ENCODE measurements at regions not wholly inside any gene's neighbourhood (a gene's known extent, or its start where the extent isn't known, plus 50 kb on each side); places are given as distances from the start of the nearest gene placed in this dataset.

DNA sequence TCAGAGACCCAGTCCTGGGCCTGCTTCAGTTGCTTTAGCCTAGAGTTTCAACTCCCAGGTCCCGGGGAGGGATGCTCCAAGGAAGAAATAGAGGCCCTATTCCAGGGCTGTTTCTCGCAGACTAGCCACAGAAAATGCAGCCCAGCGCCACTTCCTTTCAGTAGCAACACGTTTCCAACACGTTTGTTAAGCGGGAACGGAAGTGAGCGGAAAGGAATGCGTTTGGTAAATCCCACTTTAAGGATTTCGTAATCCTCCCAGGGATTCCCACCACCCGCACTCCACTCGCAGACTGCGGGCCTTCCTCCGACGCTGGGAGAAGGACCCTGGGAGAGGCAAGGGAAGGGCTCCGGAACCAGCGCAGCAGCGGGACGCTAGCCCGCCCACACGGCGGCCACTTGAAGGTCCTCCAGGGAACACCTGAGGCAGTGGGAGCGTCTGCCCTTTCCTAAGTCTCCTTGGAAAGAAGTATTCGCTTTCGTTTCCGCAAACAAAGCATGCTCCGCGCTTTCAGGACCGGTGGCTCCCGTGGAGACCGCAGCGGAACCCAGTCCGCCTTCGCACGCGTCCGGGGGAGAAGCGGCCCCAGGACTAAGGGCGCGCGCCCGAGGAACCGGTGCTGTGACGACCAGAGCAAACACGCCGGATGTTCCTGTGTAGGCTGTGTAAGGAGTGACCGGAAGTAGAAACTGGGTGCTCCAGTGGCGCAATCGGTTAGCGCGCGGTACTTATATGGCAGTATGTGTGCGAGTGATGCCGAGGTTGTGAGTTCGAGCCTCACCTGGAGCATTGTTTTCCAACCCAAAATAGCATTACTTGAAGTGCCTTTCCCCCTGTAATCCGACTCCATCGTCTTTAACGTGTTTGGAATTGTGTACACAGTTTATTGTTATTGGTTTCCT, 227.6 kb upstream of the PRSS16 start:
- H3K4me3 ChIP-seq: peak overlapping the region; percentile 68 to 78
- peak overlapping the region; percentile 89 to 91 for H3K27ac ChIP-seq
- intact Hi-C loops (cut with DNase I; ENCODE audit: low total_unique reads): no loop called here
- peaks cover 0 to 14% of the 10 kb centered on the region in 2 donors for H3K9me3 ChIP-seq
- H3K27me3 ChIP-seq: no peaks in the 10 kb centered on the region
- peak in 1 of 2 donors; percentile 65 for TF ChIP-seq POLR2A (IDR thresholded peaks at IDR 0.05)
- TF ChIP-seq, protein P1, sequence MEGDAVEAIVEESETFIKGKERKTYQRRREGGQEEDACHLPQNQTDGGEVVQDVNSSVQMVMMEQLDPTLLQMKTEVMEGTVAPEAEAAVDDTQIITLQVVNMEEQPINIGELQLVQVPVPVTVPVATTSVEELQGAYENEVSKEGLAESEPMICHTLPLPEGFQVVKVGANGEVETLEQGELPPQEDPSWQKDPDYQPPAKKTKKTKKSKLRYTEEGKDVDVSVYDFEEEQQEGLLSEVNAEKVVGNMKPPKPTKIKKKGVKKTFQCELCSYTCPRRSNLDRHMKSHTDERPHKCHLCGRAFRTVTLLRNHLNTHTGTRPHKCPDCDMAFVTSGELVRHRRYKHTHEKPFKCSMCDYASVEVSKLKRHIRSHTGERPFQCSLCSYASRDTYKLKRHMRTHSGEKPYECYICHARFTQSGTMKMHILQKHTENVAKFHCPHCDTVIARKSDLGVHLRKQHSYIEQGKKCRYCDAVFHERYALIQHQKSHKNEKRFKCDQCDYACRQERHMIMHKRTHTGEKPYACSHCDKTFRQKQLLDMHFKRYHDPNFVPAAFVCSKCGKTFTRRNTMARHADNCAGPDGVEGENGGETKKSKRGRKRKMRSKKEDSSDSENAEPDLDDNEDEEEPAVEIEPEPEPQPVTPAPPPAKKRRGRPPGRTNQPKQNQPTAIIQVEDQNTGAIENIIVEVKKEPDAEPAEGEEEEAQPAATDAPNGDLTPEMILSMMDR (IDR thresholded peaks at IDR 0.05): no peak
- peak; percentile 85 for DNase-seq
- H3K36me3 ChIP-seq: no peaks in the 10 kb centered on the region
- H3K4me1 ChIP-seq: no peaks in the 10 kb centered on the region

- H3K27me3 ChIP-seq: no peaks in the 10 kb centered on the region
- TF ChIP-seq POLR2A (IDR thresholded peaks at IDR 0.05): no peak
- TF ChIP-seq, protein P1 (IDR thresholded peaks at IDR 0.05): no peak
- peaks cover 0 to 12% of the 10 kb centered on the region in 2 donors for H3K9me3 ChIP-seq
- peak overlapping the region; percentile 89 to 91 for H3K27ac ChIP-seq
- H3K36me3 ChIP-seq: no peaks in the 10 kb centered on the region
- DNase-seq: no peak
- intact Hi-C loops (cut with DNase I; ENCODE audit: low total_unique reads): no loop called here
- peak overlapping the region; percentile 68 to 78 for H3K4me3 ChIP-seq
- no peaks in the 10 kb centered on the region for H3K4me1 ChIP-seq
These were observed 227.0 kb upstream of the PRSS16 start for GRCh38 chr6:27020553-27020880.

GRCh38 chr6:27023664-27024063, 223.8 kb upstream of the PRSS16 start:
- no peak overlapping the region for H3K27ac ChIP-seq
- TF ChIP-seq POLR2A (IDR thresholded peaks at IDR 0.05): no peak
- TF ChIP-seq, protein P1 (IDR thresholded peaks at IDR 0.05): no peak
- no peaks in the 10 kb centered on the region for H3K36me3 ChIP-seq
- H3K4me1 ChIP-seq: no peaks in the 10 kb centered on the region
- no peaks in the 10 kb centered on the region for H3K27me3 ChIP-seq
- H3K4me3 ChIP-seq: no peak overlapping the region
- no peaks in the 10 kb centered on the region for H3K9me3 ChIP-seq
- no peak for DNase-seq
- intact Hi-C loops (cut with DNase I; ENCODE audit: low total_unique reads): no loop called here

- intact Hi-C loops (cut with DNase I; ENCODE audit: low total_unique reads): no loop called here
- H3K4me1 ChIP-seq: no peaks in the 10 kb centered on the region
- TF ChIP-seq, protein P1 (IDR thresholded peaks at IDR 0.05): no peak
- no peak for TF ChIP-seq POLR2A (IDR thresholded peaks at IDR 0.05)
- no peaks in the 10 kb centered on the region for H3K27me3 ChIP-seq
- no peak for DNase-seq
- no peak overlapping the region for H3K27ac ChIP-seq
- H3K36me3 ChIP-seq: no peaks in the 10 kb centered on the region
- H3K9me3 ChIP-seq: no peaks in the 10 kb centered on the region
- no peak overlapping the region for H3K4me3 ChIP-seq
These were observed 222.2 kb upstream of the PRSS16 start for GRCh38 chr6:27025351-27025750.

GRCh38 chr6:27026361-27026760, 221.1 kb upstream of the PRSS16 start:
- DNase-seq: no peak
- intact Hi-C loops (cut with DNase I; ENCODE audit: low total_unique reads): no loop called here
- Histone ChIP-seq H3K27ac (no peak overlapping the region), H3K9me3 (no peaks in the 10 kb centered on the region), H3K4me3 (no peak overlapping the region), H3K36me3 (no peaks in the 10 kb centered on the region), H3K4me1 (no peaks in the 10 kb centered on the region), H3K27me3 (no peaks in the 10 kb centered on the region)
- TF ChIP-seq, protein P1 (IDR thresholded peaks at IDR 0.05): no peak
- TF ChIP-seq POLR2A (IDR thresholded peaks at IDR 0.05): no peak

All from uterus (tissue), 3 donors.